K562 (cell line): ENCODE measurements at regions not wholly inside any gene's neighbourhood (a gene's known extent, or its start where the extent isn't known, plus 50 kb on each side); places are given as distances from the start of the nearest gene placed in this dataset.
"Not testable (repeated sequence)": the region's sequence is repeated elsewhere in the genome, so short reads cannot be mapped to it uniquely, and the experiment has no call there.

ENCODE experiments used
- ARID1B ChIP-seq: fragments of 450-650 bp; IDR thresholded peaks from 2 replicates; pipeline ENCODE4 v1.6.1; 2016; ENCODE audit warnings: antibody characterized with exemption, mild to moderate bottlenecking, inconsistent platforms
- E2F3 ChIP-seq: fragments of 250-450 bp; sonication (Bioruptor Pico); IDR thresholded peaks from 2 replicates; pipeline ENCODE4 v1.4.0; 2020; ENCODE audit warnings: mild to moderate bottlenecking
- HIVEP1 ChIP-seq: fragments of 250-450 bp; sonication (Bioruptor Pico); IDR thresholded peaks from 2 replicates; pipeline ENCODE4 v1.4.0; 2020; ENCODE audit warnings: mild to moderate bottlenecking
- MEF2D ChIP-seq: conservative IDR thresholded peaks from 2 replicates; pipeline ENCODE4 v1.6.1; 2016; ENCODE audit warnings: low read depth, missing genetic modification characterization, missing compliant biosample characterization
- MTA2 ChIP-seq: fragments of 450-650 bp; IDR thresholded peaks from 2 replicates; pipeline ENCODE4 v1.6.1; 2016; ENCODE audit warnings: low read depth
- MYC ChIP-seq, 2 experiments: fragments of 250-450 bp in 1 of 2; sonication (Bioruptor Pico) in 1 of 2; IDR thresholded peaks; 2 replicates each; pipeline versions ENCODE4 v1.5.1 to v1.6.1; 2012 to 2021; ENCODE audit warnings: low read depth in 2 of 2, borderline replicate concordance in 1 of 2, improper control_type of control experiment in 1 of 2, low read length in 1 of 2, mild to moderate bottlenecking in 1 of 2, moderate library complexity in 1 of 2
- NFE2L1 ChIP-seq: fragments of 450-650 bp; IDR thresholded peaks from 2 replicates; pipeline ENCODE4 v1.6.1; 2016; ENCODE audit warnings: missing genetic modification characterization, low read depth, mild to moderate bottlenecking, missing compliant biosample characterization, moderate library complexity, borderline replicate concordance
- NR2C2 ChIP-seq, 2 experiments: fragments of 200-800 bp in 1 of 2; sonication (Bioruptor generic) in 1 of 2; sonication (generic) in 1 of 2; formaldehyde crosslinking in 1 of 2; IDR thresholded peaks; 2 replicates each; pipeline versions ENCODE4 v1.6.1 to v1.8.0; 2016 to 2022; ENCODE audit warnings: mild to moderate bottlenecking in 1 of 2, missing compliant biosample characterization in 1 of 2, missing genetic modification characterization in 1 of 2, missing genetic modification reagents in 1 of 2
- PHF21A ChIP-seq: fragments of 450-650 bp; IDR thresholded peaks from 2 replicates; pipeline ENCODE4 v1.6.1; 2017; ENCODE audit warnings: low read depth, borderline replicate concordance
- PTRF ChIP-seq: fragments of 450-650 bp; IDR thresholded peaks from 2 replicates; pipeline ENCODE4 v1.6.1; 2016; ENCODE audit warnings: mild to moderate bottlenecking, missing genetic modification characterization, missing compliant biosample characterization
- PTTG1 ChIP-seq: fragments of 450-650 bp; IDR thresholded peaks from 2 replicates; pipeline ENCODE4 v1.6.1; 2016; ENCODE audit warnings: low read depth, mild to moderate bottlenecking, missing genetic modification characterization, missing compliant biosample characterization
- ZNF133 ChIP-seq: fragments of 250-450 bp; sonication (Bioruptor Pico); IDR thresholded peaks from 2 replicates; pipeline ENCODE4 v1.4.0; 2020; ENCODE audit warnings: mild to moderate bottlenecking
- TF ChIP-seq, protein P1 (sequence below): fragments of 450-650 bp; conservative IDR thresholded peaks from 2 replicates; pipeline ENCODE4 v1.6.1; 2016; ENCODE audit warnings: missing genetic modification characterization, low read depth, mild to moderate bottlenecking, control low read depth, missing compliant biosample characterization
- TF ChIP-seq, protein P2 (sequence below): fragments of 250-450 bp; sonication (Bioruptor Pico); IDR thresholded peaks from 2 replicates; pipeline ENCODE4 v1.4.0; 2020; ENCODE audit warnings: mild to moderate bottlenecking, moderate library complexity
- TF ChIP-seq, protein P3 (sequence below): fragments of 250-450 bp; sonication (Bioruptor Pico); IDR thresholded peaks from 2 replicates; pipeline ENCODE4 v1.8.0; 2021; ENCODE audit warnings: borderline replicate concordance, mild to moderate bottlenecking, moderate library complexity; ENCODE audit not compliant: poor library complexity, severe bottlenecking
- TF ChIP-seq, protein P4 (sequence below): sonication (generic); formaldehyde crosslinking; IDR thresholded peaks from 2 replicates; pipeline ENCODE4 v1.9.0; 2022; ENCODE audit warnings: mild to moderate bottlenecking, missing genetic modification reagents
- TF ChIP-seq, protein P5 (sequence below): fragments of 250-450 bp; sonication (Bioruptor Pico); IDR thresholded peaks from 2 replicates; pipeline ENCODE4 v1.8.0; 2022; ENCODE audit warnings: moderate library complexity, mild to moderate bottlenecking, inconsistent platforms

DNA sequence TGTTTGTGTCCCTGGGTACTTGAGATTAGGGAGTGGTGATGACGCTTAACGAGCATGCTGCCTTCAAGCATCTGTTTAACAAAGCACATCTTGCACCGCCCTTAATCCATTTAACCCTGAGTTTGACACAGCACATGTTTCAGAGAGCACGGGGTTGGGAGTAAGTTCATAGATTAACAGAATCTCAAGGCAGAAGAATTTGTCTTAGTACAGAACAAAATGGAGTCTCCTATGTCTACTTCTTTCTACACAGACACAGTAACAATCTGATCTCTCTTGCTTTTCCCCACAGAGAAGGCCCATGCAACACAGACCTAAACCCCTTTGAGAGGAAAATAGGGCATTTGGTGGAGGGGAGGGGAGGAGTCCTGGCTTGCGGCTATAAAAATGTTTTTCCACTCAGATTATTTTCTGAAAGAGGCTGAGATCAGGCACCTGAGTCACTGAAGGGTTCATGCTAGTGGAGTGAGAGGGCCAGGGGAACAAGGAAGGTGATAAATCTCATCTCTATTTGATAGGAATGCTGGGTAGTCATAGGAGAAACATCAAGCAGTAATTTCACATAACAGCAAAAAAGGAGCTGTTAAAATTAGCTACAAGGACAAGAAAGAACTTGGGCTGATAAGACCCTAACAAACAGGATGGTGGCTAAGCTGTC, 136.9 kb downstream of the OR2B2 start (continued):
- TF ChIP-seq, protein P1, sequence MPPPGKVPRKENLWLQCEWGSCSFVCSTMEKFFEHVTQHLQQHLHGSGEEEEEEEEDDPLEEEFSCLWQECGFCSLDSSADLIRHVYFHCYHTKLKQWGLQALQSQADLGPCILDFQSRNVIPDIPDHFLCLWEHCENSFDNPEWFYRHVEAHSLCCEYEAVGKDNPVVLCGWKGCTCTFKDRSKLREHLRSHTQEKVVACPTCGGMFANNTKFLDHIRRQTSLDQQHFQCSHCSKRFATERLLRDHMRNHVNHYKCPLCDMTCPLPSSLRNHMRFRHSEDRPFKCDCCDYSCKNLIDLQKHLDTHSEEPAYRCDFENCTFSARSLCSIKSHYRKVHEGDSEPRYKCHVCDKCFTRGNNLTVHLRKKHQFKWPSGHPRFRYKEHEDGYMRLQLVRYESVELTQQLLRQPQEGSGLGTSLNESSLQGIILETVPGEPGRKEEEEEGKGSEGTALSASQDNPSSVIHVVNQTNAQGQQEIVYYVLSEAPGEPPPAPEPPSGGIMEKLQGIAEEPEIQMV (tag): peak; percentile 88
- TF ChIP-seq NR2C2 (CRISPR knock-in tag; IDR thresholded peaks at IDR 0.05); MYC (IDR thresholded peaks at IDR 0.05; ENCODE audit: low read depth, low read length): not testable (repeated sequence)
- TF ChIP-seq NR2C2 (tag; IDR thresholded peaks at IDR 0.05) (peak; percentile 17; the same call in 1 of the 2 replicates), PTRF (peak; percentile 93), MEF2D (tag) (peak; percentile 93), PHF21A (0 out of 2 replicates have a peak, but pooled peaks have one; percentile 21), NFE2L1 (tag) (peak; percentile 39; the same call in 1 of the 2 replicates), HIVEP1 (CRISPR knock-in tag) (peak; percentile 74; the same call in 1 of the 2 replicates), PTTG1 (peak; percentile 94), MYC (CRISPR knock-in tag; IDR thresholded peaks at IDR 0.05; ENCODE audit: borderline replicate concordance, low read depth) (peak; percentile 71; the same call in 1 of the 2 replicates), ZNF133 (CRISPR knock-in tag) (0 out of 2 replicates have a peak, but pooled peaks have one; percentile 81), MTA2 (peak; percentile 47), E2F3 (CRISPR knock-in tag) (peak; percentile 65; the same call in 1 of the 2 replicates), ARID1B (peak; percentile 80)
- TF ChIP-seq, protein P2, sequence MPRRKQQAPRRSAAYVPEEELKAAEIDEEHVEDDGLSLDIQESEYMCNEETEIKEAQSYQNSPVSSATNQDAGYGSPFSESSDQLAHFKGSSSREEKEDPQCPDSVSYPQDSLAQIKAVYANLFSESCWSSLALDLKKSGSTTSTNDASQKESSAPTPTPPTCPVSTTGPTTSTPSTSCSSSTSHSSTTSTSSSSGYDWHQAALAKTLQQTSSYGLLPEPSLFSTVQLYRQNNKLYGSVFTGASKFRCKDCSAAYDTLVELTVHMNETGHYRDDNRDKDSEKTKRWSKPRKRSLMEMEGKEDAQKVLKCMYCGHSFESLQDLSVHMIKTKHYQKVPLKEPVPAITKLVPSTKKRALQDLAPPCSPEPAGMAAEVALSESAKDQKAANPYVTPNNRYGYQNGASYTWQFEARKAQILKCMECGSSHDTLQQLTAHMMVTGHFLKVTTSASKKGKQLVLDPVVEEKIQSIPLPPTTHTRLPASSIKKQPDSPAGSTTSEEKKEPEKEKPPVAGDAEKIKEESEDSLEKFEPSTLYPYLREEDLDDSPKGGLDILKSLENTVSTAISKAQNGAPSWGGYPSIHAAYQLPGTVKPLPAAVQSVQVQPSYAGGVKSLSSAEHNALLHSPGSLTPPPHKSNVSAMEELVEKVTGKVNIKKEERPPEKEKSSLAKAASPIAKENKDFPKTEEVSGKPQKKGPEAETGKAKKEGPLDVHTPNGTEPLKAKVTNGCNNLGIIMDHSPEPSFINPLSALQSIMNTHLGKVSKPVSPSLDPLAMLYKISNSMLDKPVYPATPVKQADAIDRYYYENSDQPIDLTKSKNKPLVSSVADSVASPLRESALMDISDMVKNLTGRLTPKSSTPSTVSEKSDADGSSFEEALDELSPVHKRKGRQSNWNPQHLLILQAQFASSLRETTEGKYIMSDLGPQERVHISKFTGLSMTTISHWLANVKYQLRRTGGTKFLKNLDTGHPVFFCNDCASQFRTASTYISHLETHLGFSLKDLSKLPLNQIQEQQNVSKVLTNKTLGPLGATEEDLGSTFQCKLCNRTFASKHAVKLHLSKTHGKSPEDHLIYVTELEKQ: peak; percentile 90
- TF ChIP-seq, protein P3, sequence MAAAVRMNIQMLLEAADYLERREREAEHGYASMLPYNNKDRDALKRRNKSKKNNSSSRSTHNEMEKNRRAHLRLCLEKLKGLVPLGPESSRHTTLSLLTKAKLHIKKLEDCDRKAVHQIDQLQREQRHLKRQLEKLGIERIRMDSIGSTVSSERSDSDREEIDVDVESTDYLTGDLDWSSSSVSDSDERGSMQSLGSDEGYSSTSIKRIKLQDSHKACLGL (CRISPR knock-in tag): peak; percentile 63
- TF ChIP-seq, protein P4, sequence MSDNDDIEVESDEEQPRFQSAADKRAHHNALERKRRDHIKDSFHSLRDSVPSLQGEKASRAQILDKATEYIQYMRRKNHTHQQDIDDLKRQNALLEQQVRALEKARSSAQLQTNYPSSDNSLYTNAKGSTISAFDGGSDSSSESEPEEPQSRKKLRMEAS (CRISPR knock-in tag): peak; percentile 45; the same call in 1 of the 2 replicates
- TF ChIP-seq, protein P5, sequence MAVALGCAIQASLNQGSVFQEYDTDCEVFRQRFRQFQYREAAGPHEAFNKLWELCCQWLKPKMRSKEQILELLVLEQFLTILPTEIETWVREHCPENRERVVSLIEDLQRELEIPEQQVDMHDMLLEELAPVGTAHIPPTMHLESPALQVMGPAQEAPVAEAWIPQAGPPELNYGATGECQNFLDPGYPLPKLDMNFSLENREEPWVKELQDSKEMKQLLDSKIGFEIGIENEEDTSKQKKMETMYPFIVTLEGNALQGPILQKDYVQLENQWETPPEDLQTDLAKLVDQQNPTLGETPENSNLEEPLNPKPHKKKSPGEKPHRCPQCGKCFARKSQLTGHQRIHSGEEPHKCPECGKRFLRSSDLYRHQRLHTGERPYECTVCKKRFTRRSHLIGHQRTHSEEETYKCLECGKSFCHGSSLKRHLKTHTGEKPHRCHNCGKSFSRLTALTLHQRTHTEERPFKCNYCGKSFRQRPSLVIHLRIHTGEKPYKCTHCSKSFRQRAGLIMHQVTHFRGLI: peak; percentile 88
